ENCODE measurements at regions not wholly inside any gene's neighbourhood (a gene's known extent, or its start where the extent isn't known, plus 50 kb on each side); places are given as distances from the start of the nearest gene placed in this dataset.

DNA sequence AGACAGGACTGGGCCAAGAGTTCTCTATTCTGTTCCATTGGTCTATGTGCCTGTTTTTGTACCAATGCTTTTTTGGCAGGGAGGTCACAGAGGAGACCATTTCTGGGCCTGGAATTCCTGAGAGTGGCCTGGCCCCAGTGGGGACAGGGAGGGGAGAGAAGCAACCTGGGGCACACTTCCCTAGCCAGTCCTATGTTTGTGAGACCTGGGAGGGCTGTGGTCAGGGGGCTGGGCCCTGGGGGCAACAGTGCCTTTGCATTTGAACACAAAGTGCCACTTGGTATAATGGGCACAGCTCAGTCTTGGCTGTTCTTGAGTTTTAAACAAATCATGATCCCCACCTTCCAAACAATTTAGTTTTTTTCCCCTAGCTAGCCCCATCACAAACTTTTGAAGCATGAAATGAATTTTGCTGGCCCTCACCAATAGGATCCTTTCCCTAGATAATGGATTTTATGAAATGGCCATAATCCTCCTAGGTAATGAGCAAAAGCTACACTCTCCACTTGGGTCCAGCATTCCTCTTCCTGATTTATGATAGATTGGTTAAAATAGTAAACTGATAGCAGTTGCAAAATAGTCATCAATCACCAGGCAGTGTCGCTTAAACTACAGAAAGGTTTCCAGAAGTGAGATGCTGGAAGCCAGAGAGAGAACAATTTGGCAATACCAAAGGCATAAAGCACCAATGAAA is 133.5 kb downstream of the GLI2 start:
- no peak for TF ChIP-seq RAD21 (conservative IDR thresholded peaks at IDR 0.05)
- Histone ChIP-seq H3K9me2 (ENCODE audit: insufficient read depth, low read length) (no peaks in the 10 kb centered on the region), H3K4me2 (ENCODE audit: low read length) (no peak overlapping the region), H4K20me1 (ENCODE audit: insufficient read depth) (no peaks in the 10 kb centered on the region), H2AFZ (ENCODE audit: low read depth, low read length) (no peak overlapping the region), H3K9me3 (ENCODE audit: low read length) (no peaks in the 10 kb centered on the region), H3K27me3 (ENCODE audit: insufficient read depth, low read depth, low read length) (no peaks in the 10 kb centered on the region), H3K9ac (ENCODE audit: low read length) (no peak overlapping the region), H3K4me3 (ENCODE audit: low read length) (no peak overlapping the region), H3K79me2 (replicated peaks; ENCODE audit: insufficient read depth, low read length) (peaks cover 6% of the 10 kb centered on the region), H3K36me3 (ENCODE audit: insufficient read depth, low read length) (no peaks in the 10 kb centered on the region), H3K27ac (ENCODE audit: low read length) (no peak overlapping the region), H3F3A (ENCODE audit: insufficient read depth, low read length, poor library complexity, severe bottlenecking) (no peaks in the 10 kb centered on the region)

- Histone ChIP-seq H3F3A (ENCODE audit: insufficient read depth, low read length, poor library complexity, severe bottlenecking) (no peaks in the 10 kb centered on the region), H3K27ac (ENCODE audit: low read length) (no peak overlapping the region), H4K20me1 (ENCODE audit: insufficient read depth) (no peaks in the 10 kb centered on the region), H3K9ac (ENCODE audit: low read length) (no peak overlapping the region), H3K9me2 (ENCODE audit: insufficient read depth, low read length) (no peaks in the 10 kb centered on the region), H2AFZ (ENCODE audit: low read depth, low read length) (no peak overlapping the region), H3K36me3 (ENCODE audit: insufficient read depth, low read length) (no peaks in the 10 kb centered on the region), H3K27me3 (ENCODE audit: insufficient read depth, low read depth, low read length) (no peaks in the 10 kb centered on the region), H3K79me2 (replicated peaks; ENCODE audit: insufficient read depth, low read length) (peaks cover 6% of the 10 kb centered on the region), H3K9me3 (ENCODE audit: low read length) (no peaks in the 10 kb centered on the region), H3K4me3 (ENCODE audit: low read length) (no peak overlapping the region), H3K4me2 (ENCODE audit: low read length) (no peak overlapping the region)
- TF ChIP-seq REST (IDR thresholded peaks at IDR 0.05; ENCODE audit: borderline replicate concordance) = no peak
- no peak for TF ChIP-seq EZH2 (IDR thresholded peaks at IDR 0.05; ENCODE audit: borderline replicate concordance, insufficient read depth, low read length, poor library complexity, severe bottlenecking)
- TF ChIP-seq TAF1 (IDR thresholded peaks at IDR 0.05; ENCODE audit: low read depth) = no peak
- no peak for TF ChIP-seq EP300 (conservative IDR thresholded peaks at IDR 0.05; ENCODE audit: poor library complexity, severe bottlenecking)
- TF ChIP-seq, protein P1, sequence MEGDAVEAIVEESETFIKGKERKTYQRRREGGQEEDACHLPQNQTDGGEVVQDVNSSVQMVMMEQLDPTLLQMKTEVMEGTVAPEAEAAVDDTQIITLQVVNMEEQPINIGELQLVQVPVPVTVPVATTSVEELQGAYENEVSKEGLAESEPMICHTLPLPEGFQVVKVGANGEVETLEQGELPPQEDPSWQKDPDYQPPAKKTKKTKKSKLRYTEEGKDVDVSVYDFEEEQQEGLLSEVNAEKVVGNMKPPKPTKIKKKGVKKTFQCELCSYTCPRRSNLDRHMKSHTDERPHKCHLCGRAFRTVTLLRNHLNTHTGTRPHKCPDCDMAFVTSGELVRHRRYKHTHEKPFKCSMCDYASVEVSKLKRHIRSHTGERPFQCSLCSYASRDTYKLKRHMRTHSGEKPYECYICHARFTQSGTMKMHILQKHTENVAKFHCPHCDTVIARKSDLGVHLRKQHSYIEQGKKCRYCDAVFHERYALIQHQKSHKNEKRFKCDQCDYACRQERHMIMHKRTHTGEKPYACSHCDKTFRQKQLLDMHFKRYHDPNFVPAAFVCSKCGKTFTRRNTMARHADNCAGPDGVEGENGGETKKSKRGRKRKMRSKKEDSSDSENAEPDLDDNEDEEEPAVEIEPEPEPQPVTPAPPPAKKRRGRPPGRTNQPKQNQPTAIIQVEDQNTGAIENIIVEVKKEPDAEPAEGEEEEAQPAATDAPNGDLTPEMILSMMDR (IDR thresholded peaks at IDR 0.05; ENCODE audit: poor library complexity, severe bottlenecking) = no peak
- TF ChIP-seq POLR2AphosphoS5 (IDR thresholded peaks at IDR 0.05) = no peak
- TF ChIP-seq MXI1 (conservative IDR thresholded peaks at IDR 0.05; ENCODE audit: poor library complexity, severe bottlenecking) = no peak
- no peak for TF ChIP-seq SMC3 (conservative IDR thresholded peaks at IDR 0.05; ENCODE audit: poor library complexity)
- no peak for TF ChIP-seq RAD21 (conservative IDR thresholded peaks at IDR 0.05)
These were observed 134.2 kb downstream of the GLI2 start for GRCh38 chr2:120869730-120870466.

Data from neural cell (in vitro differentiated cells).